OCI-LY7 (cell line): ENCODE measurements at regions not wholly inside any gene's neighbourhood (a gene's known extent, or its start where the extent isn't known, plus 50 kb on each side); places are given as distances from the start of the nearest gene placed in this dataset.

Experiments used
- BruUV-seq: library from RNA; stranded (reverse); fragments of 400-500 nt; replicated peaks from 2 replicates; lab custom pipeline; 2021; lab: Mats Ljungman, UMichigan
- CTCF ChIA-PET: fragments of 300-600 bp; sonication (Branson Sonifier 250); formaldehyde crosslinking; loops from one replicate; lab custom pipeline; 2022; ENCODE audit warnings: antibody characterized with exemption; ENCODE audit not compliant: unreplicated experiment; lab: Charles Lee
- POLR2A ChIA-PET: fragments of 300-600 bp; sonication (Branson Sonifier 250); formaldehyde crosslinking; loops from one replicate; lab custom pipeline; 2022; ENCODE audit warnings: antibody characterized with exemption; lab: Charles Lee
- DNase-seq: peaks from one replicate; pipeline ENCODE4 v3.0.0-alpha.2; 2015; ENCODE audit warnings: low spot score
- H2AFZ ChIP-seq: fragments of 200-600 bp; sonication (generic), shearing (Covaris generic); 2 replicates; pipeline ENCODE4 v1.6.1; 2014; ENCODE audit warnings: mild to moderate bottlenecking, antibody characterized with exemption, low read length, moderate library complexity
- H3K27ac ChIP-seq: fragments of 200-600 bp; sonication (generic); 2 replicates; pipeline ENCODE4 v1.5.1; 2014; ENCODE audit warnings: mixed run types, low read depth, mild to moderate bottlenecking, moderate library complexity, low read length, inconsistent platforms; ENCODE audit not compliant: poor library complexity, severe bottlenecking
- H3K36me3 ChIP-seq: fragments of 200-600 bp; sonication (generic); 2 replicates; pipeline ENCODE4 v1.6.1; 2014; ENCODE audit warnings: mild to moderate bottlenecking, antibody characterized with exemption, low read length, moderate library complexity, mixed read lengths; ENCODE audit not compliant: insufficient read depth
- H3K4me1 ChIP-seq: fragments of 200-600 bp; sonication (generic); 2 replicates; pipeline ENCODE4 v1.5.1; 2014; ENCODE audit warnings: mild to moderate bottlenecking, low read length; ENCODE audit not compliant: insufficient read depth, poor library complexity, severe bottlenecking
- H3K4me2 ChIP-seq: fragments of 200-600 bp; sonication (generic); 2 replicates; pipeline ENCODE4 v1.6.1; 2014; ENCODE audit warnings: mild to moderate bottlenecking, low read length
- H3K4me3 ChIP-seq: fragments of 200-600 bp; sonication (generic); 2 replicates; pipeline ENCODE4 v1.5.1; 2014; ENCODE audit warnings: mild to moderate bottlenecking, low read depth, low read length; ENCODE audit not compliant: poor library complexity, severe bottlenecking
- H3K79me2 ChIP-seq: fragments of 200-600 bp; sonication (generic); 2 replicates; pipeline ENCODE4 v1.6.1; 2016; ENCODE audit warnings: low read depth, mild to moderate bottlenecking, low read length, moderate library complexity, mixed read lengths; ENCODE audit not compliant: insufficient read depth
- H3K9me2 ChIP-seq: fragments of 200-600 bp; sonication (generic); 2 replicates; pipeline ENCODE4 v1.6.1; 2016; ENCODE audit warnings: mild to moderate bottlenecking, low read length, mixed read lengths; ENCODE audit not compliant: insufficient read depth
- H3K9me3 ChIP-seq: fragments of 200-600 bp; sonication (generic); 2 replicates; pipeline ENCODE4 v1.6.1; 2014; ENCODE audit warnings: mild to moderate bottlenecking, mixed run types, low read length, mixed read lengths
- H4K20me1 ChIP-seq: fragments of 200-600 bp; sonication (generic); 2 replicates; pipeline ENCODE4 v1.6.1; 2014; ENCODE audit warnings: mild to moderate bottlenecking, antibody characterized with exemption, low read length, moderate library complexity, mixed read lengths; ENCODE audit not compliant: insufficient read depth
- CTCF ChIP-seq: fragments of 200-600 bp; sonication (generic); conservative IDR thresholded peaks from 2 replicates; pipeline ENCODE4 v1.5.1; 2014; ENCODE audit warnings: mild to moderate bottlenecking, antibody characterized with exemption, low read length, moderate library complexity, mixed read lengths
- EZH2phosphoT487 ChIP-seq: fragments of 200-600 bp; sonication (generic); IDR thresholded peaks from 2 replicates; pipeline ENCODE4 v1.6.1; 2018; ENCODE audit warnings: low read depth, borderline replicate concordance, mild to moderate bottlenecking, mixed run types, antibody characterized with exemption, low read length, moderate library complexity, mixed read lengths
- intact Hi-C: fragments of 100-400 bp; cut with micrococcal nuclease; formaldehyde crosslinking; loops from one replicate; pipeline ENCODE4 v1.10.0; 2022; ENCODE audit not compliant: unreplicated experiment

- H3K4me3 ChIP-seq = no peak overlapping the region
- no TSS peak for BruUV-seq
- no peaks in the 10 kb centered on the region for H3K9me2 ChIP-seq
- H3K27ac ChIP-seq = no peak overlapping the region
- no peaks in the 10 kb centered on the region for H4K20me1 ChIP-seq
- no peak overlapping the region for H3K4me2 ChIP-seq
- H3K9me3 ChIP-seq = no peaks in the 10 kb centered on the region; the same call in 1 of the 2 replicates
- intact Hi-C loops = no loop called here
- H3K4me1 ChIP-seq = no peaks in the 10 kb centered on the region
- H3K36me3 ChIP-seq = no peaks in the 10 kb centered on the region
- no peak for DNase-seq
- CTCF ChIA-PET = no interaction called here
- POLR2A ChIA-PET = interaction anchor here (0.6 kb wide), 1 partner anchor 19 kb away, joined by 4 read pairs; no protein-coding TSS in a partner anchor
- no peaks in the 10 kb centered on the region for H3K79me2 ChIP-seq
- no peak overlapping the region for H2AFZ ChIP-seq
- TF ChIP-seq EZH2phosphoT487 (no peak), CTCF (no peak)
Observed at GRCh38 chr2:102915128-102915527, 153.3 kb downstream of the TMEM182 start.

- ChIA-PET POLR2A (interaction anchor here (0.6 kb wide), 1 partner anchor 1441 kb away, joined by 3 read pairs; no protein-coding TSS in a partner anchor), CTCF (no interaction called here)
- no peak overlapping the region for H2AFZ ChIP-seq
- no peaks in the 10 kb centered on the region for H3K79me2 ChIP-seq
- intact Hi-C loops = no loop called here
- TF ChIP-seq EZH2phosphoT487 = no peak
- TF ChIP-seq CTCF = no peak
- no peaks in the 10 kb centered on the region for H3K36me3 ChIP-seq
- no peak overlapping the region for H3K4me2 ChIP-seq
- H3K4me1 ChIP-seq = no peaks in the 10 kb centered on the region
- no peak for DNase-seq
- no TSS peak for BruUV-seq
- no peak overlapping the region for H3K27ac ChIP-seq
- no peaks in the 10 kb centered on the region for H4K20me1 ChIP-seq
- H3K9me2 ChIP-seq = no peaks in the 10 kb centered on the region
- no peak overlapping the region for H3K4me3 ChIP-seq
- H3K9me3 ChIP-seq = no peaks in the 10 kb centered on the region; the same call in 1 of the 2 replicates
Observed at GRCh38 chr2:102922321-102922720, 160.5 kb downstream of the TMEM182 start.

GRCh38 chr2:102925003-102925402 lies 163.2 kb downstream of the TMEM182 start:
- no peak overlapping the region for H3K4me3 ChIP-seq
- H3K4me1 ChIP-seq = no peaks in the 10 kb centered on the region
- H2AFZ ChIP-seq = no peak overlapping the region
- CTCF ChIA-PET = no interaction called here
- no peaks in the 10 kb centered on the region for H4K20me1 ChIP-seq
- no peaks in the 10 kb centered on the region for H3K79me2 ChIP-seq
- POLR2A ChIA-PET = no interaction called here
- BruUV-seq = no TSS peak
- no peaks in the 10 kb centered on the region for H3K9me3 ChIP-seq
- no peak overlapping the region for H3K4me2 ChIP-seq
- DNase-seq = no peak
- no peak overlapping the region for H3K27ac ChIP-seq
- H3K9me2 ChIP-seq = no peaks in the 10 kb centered on the region
- intact Hi-C loops = no loop called here
- no peaks in the 10 kb centered on the region for H3K36me3 ChIP-seq
- no peak for TF ChIP-seq CTCF
- no peak for TF ChIP-seq EZH2phosphoT487
